Endothelial cell of umbilical vein (primary cell): ENCODE measurements at regions not wholly inside any gene's neighbourhood (a gene's known extent, or its start where the extent isn't known, plus 50 kb on each side); places are given as distances from the start of the nearest gene placed in this dataset.

Source experiments
- BruUV-seq: library from RNA; stranded (reverse); fragments of 400-500 nt; replicated peaks from 2 replicates; lab custom pipeline; 2021; lab: Mats Ljungman, UMichigan
- CTCF ChIA-PET: fragments of 300-600, 350-600 bp; sonication (Branson Sonifier 250); formaldehyde crosslinking; loops from one replicate; lab custom pipeline; 2021; ENCODE audit warnings: antibody characterized with exemption, inconsistent platforms; lab: Charles Lee
- POLR2A ChIA-PET: fragments of 300-600, 350-600 bp; sonication (Branson Sonifier 250); formaldehyde crosslinking; loops from one replicate; lab custom pipeline; 2021; ENCODE audit warnings: antibody characterized with exemption, inconsistent platforms; lab: Charles Lee
- DNase-seq: peaks from one replicate; pipeline ENCODE4 v3.0.0-alpha.2; 2011; ENCODE audit warnings: low read depth, low spot score
- FAIRE-seq: peaks from 2 replicates; lab custom pipeline; 2011; peaks lifted over from hg19 to GRCh38; lab: Jason Lieb, UNC
- H2AFZ ChIP-seq: 2 replicates; pipeline ENCODE4 v1.6.0; 2012; ENCODE audit warnings: low read depth, low read length, control low read depth, inconsistent platforms
- H3K27ac ChIP-seq: 2 replicates; pipeline ENCODE4 v1.5.1; 2011; ENCODE audit warnings: low read depth, mild to moderate bottlenecking, control low read depth, low read length, moderate library complexity; ENCODE audit not compliant: insufficient read depth
- H3K27me3 ChIP-seq, 2 experiments: 2 replicates each; pipeline versions ENCODE4 v1.6.0 to v1.6.1; 2011; ENCODE audit warnings: low read length in 2 of 2, mixed read lengths in 1 of 2; ENCODE audit not compliant: control insufficient read depth in 2 of 2, insufficient read depth in 2 of 2
- H3K36me3 ChIP-seq, 2 experiments: 2 replicates in 1 of 2; 3 replicates in 1 of 2; pipeline ENCODE4 v1.5.1; 2011; ENCODE audit warnings: low read length in 2 of 2, mild to moderate bottlenecking in 1 of 2, moderate library complexity in 1 of 2; ENCODE audit not compliant: control insufficient read depth in 2 of 2, insufficient read depth in 2 of 2; ENCODE audit errors: extremely low read depth in 1 of 2
- H3K4me1 ChIP-seq: 3 replicates; pipeline ENCODE4 v1.5.1; 2011; ENCODE audit warnings: mild to moderate bottlenecking, low read length; ENCODE audit not compliant: control insufficient read depth, insufficient read depth; ENCODE audit errors: extremely low read depth
- H3K4me2 ChIP-seq: 2 replicates; pipeline ENCODE4 v1.6.1; 2011; ENCODE audit warnings: low read length, control low read depth, mixed read lengths; ENCODE audit not compliant: insufficient read depth
- H3K4me3 ChIP-seq, 3 experiments: fragments of 200-600 bp in 1 of 3; sonication (generic), shearing (Covaris generic) in 1 of 3; replicated peaks in 1 of 3; 2 replicates each; pipeline ENCODE4 v1.5.1; 2011 to 2016; ENCODE audit warnings: control low read depth in 3 of 3, low read length in 3 of 3, mild to moderate bottlenecking in 2 of 3, inconsistent platforms in 1 of 3, low read depth in 1 of 3, moderate library complexity in 1 of 3; ENCODE audit not compliant: insufficient read depth in 1 of 3
- H3K79me2 ChIP-seq: 2 replicates; pipeline ENCODE4 v1.6.0; 2012; ENCODE audit warnings: low read length, inconsistent platforms; ENCODE audit not compliant: control insufficient read depth, insufficient read depth
- H3K9ac ChIP-seq: replicated peaks from 2 replicates; pipeline ENCODE3; 2011; ENCODE audit warnings: low read length, control low read depth; ENCODE audit not compliant: insufficient read depth; ENCODE audit errors: extremely low read depth
- H3K9me1 ChIP-seq: replicated peaks from 3 replicates; pipeline ENCODE4 v1.6.0; 2011; ENCODE audit warnings: mild to moderate bottlenecking, low read length; ENCODE audit not compliant: control insufficient read depth, insufficient read depth; ENCODE audit errors: extremely low read depth
- H3K9me3 ChIP-seq: replicated peaks from 2 replicates; pipeline ENCODE4 v1.5.1; 2012; ENCODE audit warnings: low read length, inconsistent platforms; ENCODE audit not compliant: control insufficient read depth, insufficient read depth
- H4K20me1 ChIP-seq: replicated peaks from 2 replicates; pipeline ENCODE3; 2011; ENCODE audit warnings: mild to moderate bottlenecking, low read length; ENCODE audit not compliant: control insufficient read depth, insufficient read depth; ENCODE audit errors: extremely low read depth
- EZH2 ChIP-seq: IDR thresholded peaks from 2 replicates; pipeline ENCODE4 v1.6.1; 2012; ENCODE audit warnings: borderline replicate concordance, low read depth, mild to moderate bottlenecking, moderate library complexity, low read length, inconsistent platforms; ENCODE audit not compliant: severe bottlenecking
- FOS ChIP-seq: IDR thresholded peaks from 2 replicates; pipeline ENCODE4 v1.6.1; 2011; ENCODE audit warnings: mild to moderate bottlenecking, low read length, moderate library complexity, borderline replicate concordance; ENCODE audit not compliant: insufficient read depth
- GATA2 ChIP-seq: IDR thresholded peaks from 2 replicates; pipeline ENCODE4 v1.7.0; 2011; ENCODE audit warnings: low read depth, mild to moderate bottlenecking, moderate library complexity, mixed read lengths, low read length; ENCODE audit not compliant: insufficient read length, insufficient read depth
- JUN ChIP-seq: IDR thresholded peaks from 2 replicates; pipeline ENCODE4 v1.6.1; 2011; ENCODE audit warnings: borderline replicate concordance, low read depth; ENCODE audit not compliant: insufficient read length, insufficient read depth
- MYC ChIP-seq: IDR thresholded peaks from one replicate; pipeline ENCODE4 v1.6.1; 2011; ENCODE audit warnings: mild to moderate bottlenecking, low read depth, low read length
- dilution Hi-C: fragments of 300-500 bp; cut with MboI; formaldehyde crosslinking; loops from one replicate; pipeline ENCODE4 v1.15.0; 2019; ENCODE audit warnings: low sequenced_read_pairs; ENCODE audit not compliant: extremely low pct_ligation_motif_present
- intact Hi-C: fragments of 100-400 bp; cut with micrococcal nuclease; formaldehyde crosslinking; loops from one replicate; pipeline ENCODE4 v1.10.0; 2022
- TF ChIP-seq, protein P1 (sequence below): IDR thresholded peaks from 2 replicates; pipeline ENCODE4 v1.6.1; 2011; ENCODE audit not compliant: insufficient read depth, insufficient read length
- TF ChIP-seq, protein P2 (sequence below), 2 donors: IDR thresholded peaks; 1 replicate in 1 of 2; 2 replicates in 1 of 2; pipeline ENCODE4 v1.5.1; 2011; ENCODE audit warnings: low read length in 2 of 2, mild to moderate bottlenecking in 2 of 2, moderate library complexity in 2 of 2, control low read depth in 1 of 2, inconsistent platforms in 1 of 2, low read depth in 1 of 2; ENCODE audit not compliant: insufficient read depth in 1 of 2; ENCODE audit errors: extremely low read depth in 1 of 2

DNA sequence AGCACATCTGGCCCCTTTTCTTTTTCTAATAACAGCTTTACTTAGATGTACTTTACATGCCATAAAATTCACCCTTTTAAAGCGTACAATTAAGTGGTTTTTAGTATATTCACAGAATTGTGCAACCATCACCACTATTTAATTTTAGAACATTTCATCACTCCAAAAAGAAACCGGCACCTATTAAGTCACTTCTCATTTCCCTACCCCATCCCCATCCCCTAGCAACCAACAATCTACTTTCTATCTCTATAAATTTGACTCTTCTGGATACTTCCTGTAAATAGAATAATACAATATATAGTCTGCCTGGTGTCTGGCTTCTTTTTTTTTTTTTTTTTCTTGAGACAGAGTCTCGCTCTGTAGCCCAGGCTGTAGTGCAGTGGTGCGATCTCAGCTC, 59.5 kb upstream of the ENAH start:
- dilution Hi-C loops, result no loop called here
- DNase-seq (no peak), FAIRE-seq (no peak)
- Histone ChIP-seq H3K27me3 (no peaks in the 10 kb centered on the region), H3K27ac (no peak overlapping the region), H3K4me2 (no peak overlapping the region), H3K4me1 (no peaks in the 10 kb centered on the region), H3K79me2 (no peaks in the 10 kb centered on the region), H3K9me3 (no peaks in the 10 kb centered on the region), H4K20me1 (no peaks in the 10 kb centered on the region), H3K36me3 (no peaks in the 10 kb centered on the region), H3K9ac (no peak overlapping the region), H2AFZ (no peak overlapping the region), H3K9me1 (no peaks in the 10 kb centered on the region), H3K4me3 (no peak overlapping the region)
- intact Hi-C loops, result no loop called here
- ChIA-PET CTCF (interaction anchor here (1.1 kb wide), 1 partner anchor 60 kb away, joined by 3 read pairs; no protein-coding TSS in a partner anchor), POLR2A (no interaction called here)
- TF ChIP-seq GATA2, result no peak
- TF ChIP-seq FOS, result no peak
- TF ChIP-seq, protein P1, sequence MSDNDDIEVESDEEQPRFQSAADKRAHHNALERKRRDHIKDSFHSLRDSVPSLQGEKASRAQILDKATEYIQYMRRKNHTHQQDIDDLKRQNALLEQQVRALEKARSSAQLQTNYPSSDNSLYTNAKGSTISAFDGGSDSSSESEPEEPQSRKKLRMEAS, result no peak
- TF ChIP-seq EZH2, result no peak
- TF ChIP-seq, protein P2, sequence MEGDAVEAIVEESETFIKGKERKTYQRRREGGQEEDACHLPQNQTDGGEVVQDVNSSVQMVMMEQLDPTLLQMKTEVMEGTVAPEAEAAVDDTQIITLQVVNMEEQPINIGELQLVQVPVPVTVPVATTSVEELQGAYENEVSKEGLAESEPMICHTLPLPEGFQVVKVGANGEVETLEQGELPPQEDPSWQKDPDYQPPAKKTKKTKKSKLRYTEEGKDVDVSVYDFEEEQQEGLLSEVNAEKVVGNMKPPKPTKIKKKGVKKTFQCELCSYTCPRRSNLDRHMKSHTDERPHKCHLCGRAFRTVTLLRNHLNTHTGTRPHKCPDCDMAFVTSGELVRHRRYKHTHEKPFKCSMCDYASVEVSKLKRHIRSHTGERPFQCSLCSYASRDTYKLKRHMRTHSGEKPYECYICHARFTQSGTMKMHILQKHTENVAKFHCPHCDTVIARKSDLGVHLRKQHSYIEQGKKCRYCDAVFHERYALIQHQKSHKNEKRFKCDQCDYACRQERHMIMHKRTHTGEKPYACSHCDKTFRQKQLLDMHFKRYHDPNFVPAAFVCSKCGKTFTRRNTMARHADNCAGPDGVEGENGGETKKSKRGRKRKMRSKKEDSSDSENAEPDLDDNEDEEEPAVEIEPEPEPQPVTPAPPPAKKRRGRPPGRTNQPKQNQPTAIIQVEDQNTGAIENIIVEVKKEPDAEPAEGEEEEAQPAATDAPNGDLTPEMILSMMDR (IDR thresholded peaks at IDR 0.05; ENCODE audit: extremely low read depth in 1 of 2, insufficient read depth in 1 of 2, low read depth in 1 of 2, low read length in 2 of 2), result no peak
- no peak for TF ChIP-seq JUN
- TF ChIP-seq MYC, result no peak
- no TSS peak for BruUV-seq
